GM18909 (cell line): ENCODE measurements at regions not wholly inside any gene's neighbourhood (a gene's known extent, or its start where the extent isn't known, plus 50 kb on each side); places are given as distances from the start of the nearest gene placed in this dataset.
"Not testable (repeated sequence)": the region's sequence is repeated elsewhere in the genome, so short reads cannot be mapped to it uniquely, and the experiment has no call there.

ENCODE experiments used
- ATAC-seq: cut with Tn5 transposase; IDR thresholded peaks from one replicate; pipeline ENCODE4 v1.9.1; 2021; ENCODE audit warnings: mild to moderate bottlenecking; ENCODE audit not compliant: unreplicated experiment, poor library complexity

DNA sequence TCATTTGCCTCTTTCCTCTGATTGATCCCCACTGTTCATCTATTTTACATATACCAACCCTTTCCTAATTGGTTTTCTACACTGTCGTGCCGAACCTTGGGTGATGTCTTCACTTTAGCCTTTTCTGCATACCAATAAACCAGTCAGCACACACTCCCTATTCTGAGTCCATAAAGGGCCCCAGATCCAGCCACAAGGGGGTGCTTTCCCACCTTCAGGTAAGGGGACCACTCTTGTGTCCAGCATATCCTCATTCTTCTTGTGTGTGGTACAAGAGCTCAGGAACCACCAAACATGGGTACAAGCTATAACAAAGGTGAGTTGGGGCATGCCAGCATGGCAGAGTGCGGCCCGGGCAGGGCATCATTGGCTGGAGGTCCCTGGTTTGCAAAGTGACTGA, 859.8 kb downstream of the FSCB start:
- ATAC-seq, result no peak

DNA sequence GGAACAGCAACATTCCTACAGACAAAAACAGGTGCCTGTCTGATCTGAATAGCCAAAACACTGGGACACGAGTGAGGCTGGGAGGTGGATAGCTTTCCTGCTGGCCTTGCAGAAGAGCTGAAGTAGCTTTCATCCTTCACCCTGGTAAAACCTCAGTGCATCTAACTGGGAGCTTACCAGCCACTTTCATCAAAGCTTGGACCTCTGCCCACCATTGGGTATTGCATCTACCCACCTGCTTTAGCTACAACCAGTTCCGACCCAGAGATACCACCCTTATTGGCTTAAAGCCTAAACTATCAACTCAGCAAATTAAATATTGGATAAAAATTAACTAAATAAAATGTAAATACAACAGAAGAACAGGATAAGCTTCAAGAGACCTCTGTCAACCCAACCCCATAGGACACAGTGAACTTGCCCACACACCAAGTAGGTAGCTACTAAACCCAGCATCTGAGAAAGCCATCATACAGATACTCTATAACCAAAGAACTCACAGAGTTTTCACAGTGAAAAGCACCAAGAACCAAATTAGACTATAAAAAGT, 866.3 kb downstream of the FSCB start:
- ATAC-seq, result no peak

- no peak for ATAC-seq
These were observed 881.8 kb downstream of the FSCB start for GRCh38 chr14:43625294-43625693.

DNA sequence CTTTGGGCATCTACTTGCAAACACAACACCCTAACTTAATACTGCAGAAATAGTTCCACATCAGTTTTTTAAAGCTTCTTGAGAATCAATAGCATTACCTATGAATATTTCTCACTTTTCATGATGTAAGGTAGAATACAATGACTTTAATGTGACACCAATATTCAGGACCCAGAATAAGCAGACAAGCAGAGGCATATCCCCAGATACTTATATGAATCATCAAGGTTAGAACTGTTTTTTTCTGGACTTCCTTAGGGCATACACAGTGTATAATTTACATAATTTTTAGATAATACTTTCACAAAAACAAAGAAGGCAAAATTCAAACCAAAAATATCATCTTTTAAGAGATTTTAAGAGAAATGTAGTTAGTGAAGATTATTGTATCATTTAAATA, 885.8 kb downstream of the FSCB start:
- no peak for ATAC-seq

DNA sequence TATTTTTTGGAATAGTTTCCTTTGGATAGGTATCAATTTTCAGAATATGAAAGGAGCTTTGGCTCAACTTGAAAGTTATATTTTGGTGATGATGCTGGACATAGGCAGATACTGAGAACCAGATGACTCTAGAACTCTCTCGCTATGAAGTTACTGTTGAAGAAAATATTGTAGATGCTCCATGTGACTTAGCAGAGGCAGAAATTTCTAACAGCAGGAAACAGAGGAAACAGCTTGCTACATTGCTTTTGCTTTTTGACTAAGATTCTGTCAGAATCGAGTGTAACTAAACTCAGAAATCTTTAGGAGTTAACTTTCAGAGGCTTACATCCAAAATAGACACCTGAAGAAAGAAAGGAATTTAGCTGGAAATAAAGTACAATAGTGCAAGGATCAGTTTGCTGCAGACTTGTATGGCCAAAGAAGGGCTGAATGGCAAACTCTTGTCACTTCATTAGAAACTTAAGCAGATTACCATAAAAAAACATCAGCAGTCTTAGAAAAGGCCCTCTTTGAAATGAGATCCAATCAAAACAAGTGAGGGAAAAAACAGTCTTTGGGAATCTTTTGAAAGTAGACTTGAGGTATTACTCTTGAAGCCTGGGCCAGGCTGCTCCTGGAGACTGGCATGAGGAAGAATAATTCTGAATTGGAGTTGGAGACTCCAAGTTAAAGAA, 911.8 kb downstream of the FSCB start:
- ATAC-seq, result no peak

- no peak for ATAC-seq
These were observed 915.3 kb downstream of the FSCB start for GRCh38 chr14:43591776-43592175.

GRCh38 chr14:43587183-43587582, 919.9 kb downstream of the FSCB start:
- ATAC-seq, result no peak

- ATAC-seq, result no peak
These were observed 927.4 kb downstream of the FSCB start for GRCh38 chr14:43579671-43580070.

DNA sequence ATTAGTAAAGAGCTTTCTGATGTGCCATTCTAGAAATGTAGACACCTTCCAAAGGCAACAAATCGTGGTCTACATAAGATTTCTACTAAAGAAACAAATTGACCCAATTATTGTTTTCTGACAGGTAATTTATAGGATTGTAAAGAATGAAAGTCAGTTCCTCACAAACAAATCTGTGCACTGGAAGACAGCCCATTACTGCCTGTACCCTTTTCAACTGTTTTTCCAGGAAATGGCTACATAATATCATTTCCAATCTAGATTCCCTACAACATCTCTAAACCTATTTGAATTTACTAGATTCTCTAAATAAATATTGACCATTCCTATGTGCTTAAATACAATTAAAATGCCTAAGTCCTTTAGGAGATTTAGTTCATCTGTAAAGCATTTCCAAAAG, 939.1 kb downstream of the FSCB start:
- no peak for ATAC-seq

DNA sequence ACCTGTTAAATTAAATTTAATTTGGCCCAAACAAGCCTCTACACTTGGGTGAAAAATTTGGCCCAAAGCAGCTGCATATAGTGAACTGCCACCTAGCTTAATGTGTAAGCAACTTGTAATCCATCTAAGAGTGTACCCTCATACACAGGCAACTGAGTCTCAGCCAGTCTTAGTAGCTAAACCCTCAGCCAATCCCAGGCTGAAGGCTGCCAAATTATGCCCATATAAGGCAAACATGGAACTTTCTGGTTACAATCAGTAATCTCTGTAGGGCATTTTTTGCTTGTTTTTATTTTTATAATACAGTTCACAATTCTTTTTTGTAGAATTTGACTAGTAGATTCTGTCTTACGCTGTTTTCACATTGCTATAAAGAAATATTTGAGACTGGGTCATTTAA, 958.7 kb downstream of the FSCB start:
- no peak for ATAC-seq

- ATAC-seq, result not testable (repeated sequence)
These were observed 959.5 kb downstream of the FSCB start for GRCh38 chr14:43547596-43547995.

GRCh38 chr14:43541356-43541755, 965.7 kb downstream of the FSCB start:
- no peak for ATAC-seq

DNA sequence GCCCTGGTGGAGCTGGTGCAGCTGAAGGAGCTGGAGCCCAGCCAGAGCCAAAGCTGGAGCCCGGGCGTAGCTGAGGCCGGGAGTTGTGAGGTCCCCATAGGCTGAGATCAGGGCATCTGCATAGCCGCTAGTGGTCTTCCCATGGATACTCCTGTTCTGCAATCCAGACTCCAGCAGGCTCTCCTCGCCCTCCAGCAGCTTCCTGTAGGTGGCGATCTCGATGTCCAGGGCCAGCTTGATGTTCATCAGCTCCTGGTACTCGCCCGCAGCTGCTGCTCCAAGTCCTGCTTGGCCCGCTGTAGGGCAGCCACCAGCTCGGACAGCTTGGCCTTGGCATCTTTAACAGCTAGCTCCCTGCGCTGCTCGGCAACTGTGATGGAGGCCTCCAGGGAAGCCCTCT, 966.1 kb downstream of the FSCB start:
- ATAC-seq, result no peak

DNA sequence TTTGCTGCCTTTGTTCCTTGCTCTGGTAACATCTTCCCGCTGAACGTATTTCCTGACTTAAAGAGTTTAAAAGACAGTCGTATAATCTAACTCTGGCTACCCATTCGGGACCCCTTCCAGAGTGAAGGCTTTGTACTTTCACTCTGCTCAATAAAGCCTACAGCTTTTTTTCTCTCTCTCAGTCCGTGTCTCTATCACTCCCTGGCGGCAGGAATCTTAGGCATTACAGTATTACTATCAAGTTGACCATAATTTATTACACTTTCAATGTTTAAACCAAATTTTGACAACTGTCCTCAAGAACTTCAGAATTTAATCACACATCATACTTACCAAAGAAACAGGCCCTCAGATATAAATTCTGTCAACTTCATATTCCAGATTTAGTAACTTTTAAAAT, 967.9 kb downstream of the FSCB start:
- no peak for ATAC-seq

GRCh38 chr14:43535231-43535838, 971.7 kb downstream of the FSCB start:
- ATAC-seq, result no peak

DNA sequence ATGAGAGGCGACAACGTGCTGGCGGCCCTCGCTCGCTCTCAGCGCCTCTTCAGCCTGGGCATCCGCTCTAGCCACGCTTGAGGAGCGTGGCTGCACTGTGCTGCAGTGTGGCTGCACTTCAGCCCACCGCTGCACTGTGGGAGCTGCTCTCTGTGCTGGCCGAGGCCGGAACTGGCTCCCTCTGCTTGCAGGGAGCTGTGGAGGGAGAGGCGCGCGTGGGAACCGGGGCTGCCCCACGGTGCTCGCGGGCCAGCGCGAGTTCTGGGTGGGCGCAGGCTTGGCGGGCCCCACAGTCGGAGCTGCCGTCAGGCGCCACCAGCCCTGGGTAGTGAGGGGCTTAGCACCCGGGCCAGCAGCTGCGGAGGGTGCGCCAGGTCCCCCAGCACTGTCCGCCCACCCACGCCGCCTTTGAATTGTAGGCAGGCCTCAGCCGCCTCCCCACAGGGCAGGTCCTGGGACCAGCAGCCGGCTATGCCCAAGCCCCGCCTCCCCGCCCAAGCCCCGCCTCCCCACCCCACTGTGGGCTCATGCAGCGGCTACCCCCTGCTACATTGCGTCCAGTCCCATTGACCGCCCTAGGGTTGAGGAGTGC, 974.2 kb downstream of the FSCB start:
- no peak for ATAC-seq

- no peak for ATAC-seq
These were observed 978.8 kb downstream of the FSCB start for GRCh38 chr14:43528321-43528720.

- no peak for ATAC-seq
These were observed 981.4 kb downstream of the FSCB start for GRCh38 chr14:43525658-43526057.

DNA sequence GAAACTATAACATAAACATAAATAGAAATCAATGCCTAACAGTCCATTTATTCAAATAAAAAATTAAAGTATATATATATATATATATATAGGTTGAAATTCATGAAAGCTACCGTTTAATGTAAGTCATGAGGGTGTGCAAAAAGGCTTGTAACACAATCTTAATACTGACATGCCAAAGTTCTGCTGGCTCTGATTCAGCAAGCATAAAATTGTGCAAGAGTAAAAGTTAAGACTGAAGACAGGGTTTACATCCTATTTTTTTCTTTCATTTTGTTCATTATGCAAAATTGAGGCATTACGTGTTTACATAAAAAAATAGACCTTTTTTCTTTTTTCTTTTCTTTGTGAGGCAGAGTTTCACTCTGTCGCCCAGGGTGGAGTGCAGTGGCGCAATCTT, 984.2 kb downstream of the FSCB start:
- no peak for ATAC-seq

GRCh38 chr14:43522191-43522590, 984.9 kb downstream of the FSCB start:
- no peak for ATAC-seq

DNA sequence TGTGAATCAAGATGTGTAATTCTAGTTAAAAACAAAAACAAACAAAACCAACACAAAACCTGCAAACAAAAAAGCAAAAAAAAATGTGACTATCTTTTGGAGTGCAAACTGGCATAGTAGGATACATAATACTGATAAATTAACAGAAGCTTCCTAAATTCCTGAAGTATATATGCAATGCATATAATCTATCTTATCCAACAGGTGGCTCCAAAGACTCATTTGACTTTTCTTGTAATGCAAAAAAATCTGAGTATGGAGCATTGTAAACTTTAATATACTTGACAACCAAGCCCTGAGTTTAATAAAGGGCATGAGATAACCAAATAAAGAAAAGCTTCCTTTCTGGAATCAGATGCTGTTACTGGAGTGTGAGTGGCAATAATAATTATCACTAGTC, 1003.6 kb downstream of the FSCB start:
- no peak for ATAC-seq

DNA sequence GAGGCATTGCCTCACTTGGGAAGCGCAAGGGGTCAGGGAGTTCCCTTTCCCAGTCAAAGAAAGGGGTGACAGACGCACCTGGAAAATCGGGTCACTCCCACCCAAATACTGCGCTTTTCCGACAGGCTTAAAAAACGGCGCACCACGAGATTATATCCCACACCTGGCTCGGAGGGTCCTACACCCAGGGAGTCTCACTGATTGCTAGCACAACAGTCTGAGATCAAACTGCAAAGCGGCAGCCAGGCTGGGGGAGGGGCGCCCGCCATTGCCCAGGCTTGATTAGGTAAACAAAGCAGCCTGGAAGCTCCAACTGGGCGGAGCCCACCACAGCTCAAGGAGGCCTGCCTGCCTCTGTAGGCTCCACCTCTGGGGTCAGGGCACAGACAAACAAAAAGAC, 1014.7 kb downstream of the FSCB start:
- not testable (repeated sequence) for ATAC-seq
